GM21390 (cell line): ENCODE measurements at regions not wholly inside any gene's neighbourhood (a gene's known extent, or its start where the extent isn't known, plus 50 kb on each side); places are given as distances from the start of the nearest gene placed in this dataset.
"Not testable (repeated sequence)": the region's sequence is repeated elsewhere in the genome, so short reads cannot be mapped to it uniquely, and the experiment has no call there.

ENCODE experiments used
- ATAC-seq: cut with Tn5 transposase; IDR thresholded peaks from one replicate; pipeline ENCODE4 v1.9.1; 2021; ENCODE audit not compliant: unreplicated experiment

- ATAC-seq: no peak
Observed at GRCh38 chr2:41129988-41130387, 678.1 kb upstream of the SLC8A1 start.

DNA sequence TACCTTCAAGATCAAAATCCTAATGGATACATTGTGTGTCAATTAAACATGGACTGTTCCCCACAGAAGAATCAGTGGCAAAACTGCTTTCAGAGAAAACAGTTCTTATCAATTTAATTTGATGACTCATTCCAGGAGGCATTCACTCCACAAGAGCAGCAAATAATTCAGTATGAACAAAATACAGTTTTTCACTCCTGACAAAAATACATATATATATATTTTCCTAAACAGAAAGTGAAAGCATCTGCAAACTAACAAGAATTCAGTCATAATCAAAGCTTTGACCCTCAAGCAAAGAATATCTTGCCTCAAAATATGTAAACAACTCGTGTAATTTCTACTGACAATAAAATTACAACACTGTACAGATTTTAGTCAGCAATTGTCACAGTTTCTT is 685.1 kb upstream of the SLC8A1 start:
- ATAC-seq: no peak

GRCh38 chr2:41141146-41141791 is 689.4 kb upstream of the SLC8A1 start:
- ATAC-seq: no peak

GRCh38 chr2:41142478-41142877 is 690.6 kb upstream of the SLC8A1 start:
- ATAC-seq: no peak

GRCh38 chr2:41145066-41145465 is 693.2 kb upstream of the SLC8A1 start:
- no peak for ATAC-seq

GRCh38 chr2:41149054-41149453 is 697.2 kb upstream of the SLC8A1 start:
- ATAC-seq: no peak

GRCh38 chr2:41151746-41152145 is 699.9 kb upstream of the SLC8A1 start:
- ATAC-seq: no peak

- no peak for ATAC-seq
Observed at GRCh38 chr2:41152318-41152717, 700.4 kb upstream of the SLC8A1 start.

- ATAC-seq: no peak
Observed at GRCh38 chr2:41160439-41160838, 708.5 kb upstream of the SLC8A1 start.

GRCh38 chr2:41167014-41167413 is 715.1 kb upstream of the SLC8A1 start:
- ATAC-seq: no peak

GRCh38 chr2:41169744-41170143 is 717.9 kb upstream of the SLC8A1 start:
- no peak for ATAC-seq

DNA sequence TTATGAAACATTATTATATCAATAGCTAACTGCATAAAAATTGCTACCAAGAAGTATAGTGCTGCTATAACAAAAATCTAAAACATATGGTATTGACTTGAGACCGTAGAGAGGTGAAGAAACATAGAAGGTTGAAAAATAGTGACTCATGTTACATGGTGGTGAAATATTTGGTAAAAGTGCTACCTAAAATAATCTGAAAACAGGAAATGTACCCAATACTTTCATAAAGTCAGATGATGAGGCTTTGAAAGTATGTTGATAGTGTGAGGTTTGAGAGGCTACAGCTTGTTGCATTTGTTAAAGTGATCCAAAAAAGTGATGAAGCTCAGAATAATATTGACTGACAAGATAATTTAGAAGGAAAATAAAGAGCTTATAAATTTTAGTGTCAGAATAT is 718.7 kb upstream of the SLC8A1 start:
- ATAC-seq: no peak

DNA sequence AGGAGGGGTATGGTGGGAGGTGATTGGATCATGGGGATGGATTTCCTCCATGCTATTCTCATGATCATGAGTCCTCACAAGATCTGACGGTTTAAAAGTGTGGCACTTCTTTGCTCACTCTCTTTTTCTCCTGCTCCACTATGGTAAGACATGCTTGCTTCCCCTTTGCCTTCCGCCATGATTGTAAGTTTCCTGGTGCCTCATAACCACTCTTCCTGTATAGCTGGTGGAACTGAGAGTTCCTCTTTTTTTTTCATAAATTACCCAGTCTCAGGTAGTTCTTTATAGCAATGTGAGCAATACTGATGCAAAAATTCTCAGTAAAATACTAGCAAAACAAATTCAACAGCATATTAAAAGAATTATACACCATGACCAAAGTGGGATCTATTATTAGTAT is 728.5 kb upstream of the SLC8A1 start:
- ATAC-seq: no peak

DNA sequence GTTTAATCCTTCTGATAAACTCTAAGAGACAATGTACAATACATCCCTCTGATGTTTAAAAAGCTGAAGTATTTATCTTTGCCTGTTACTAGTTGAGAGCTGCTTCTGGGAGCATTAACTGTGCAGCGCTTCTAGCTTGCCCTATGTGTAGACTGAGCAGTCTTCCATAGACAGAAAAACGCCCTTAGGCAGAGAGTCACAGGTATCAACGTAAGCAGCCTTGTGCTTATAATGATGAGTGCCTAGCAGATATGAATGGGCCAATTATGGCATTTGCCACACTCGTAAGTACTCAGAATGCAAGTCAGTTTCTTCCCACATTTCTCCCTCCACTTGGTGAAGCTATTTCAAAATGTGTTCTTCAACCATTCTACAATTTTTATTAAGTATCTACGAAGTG is 731.1 kb upstream of the SLC8A1 start:
- ATAC-seq: no peak

- ATAC-seq: no peak
Observed at GRCh38 chr2:41187376-41188122, 735.7 kb upstream of the SLC8A1 start.

GRCh38 chr2:41194230-41194629 is 742.3 kb upstream of the SLC8A1 start:
- no peak for ATAC-seq

DNA sequence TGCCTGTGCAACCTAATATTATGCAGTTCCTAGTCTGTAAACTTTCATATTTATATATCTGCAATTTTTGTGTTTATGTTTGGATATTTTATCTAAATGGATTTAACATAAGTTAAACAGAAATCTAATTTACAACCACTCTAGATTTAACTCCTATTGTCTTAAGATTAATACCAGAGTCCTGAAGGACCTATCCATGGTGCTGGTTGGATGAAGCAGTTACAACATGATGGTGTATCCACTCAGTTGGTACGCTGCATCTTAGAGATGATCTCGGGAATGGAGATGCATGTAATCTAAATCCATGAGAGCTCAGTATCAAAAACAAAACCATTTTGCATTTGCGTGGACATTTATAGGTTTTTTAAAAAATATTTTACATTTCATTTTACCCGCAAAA is 745.9 kb upstream of the SLC8A1 start:
- ATAC-seq: no peak

GRCh38 chr2:41199334-41199733 is 747.4 kb upstream of the SLC8A1 start:
- ATAC-seq: no peak

GRCh38 chr2:41204315-41204714 is 752.4 kb upstream of the SLC8A1 start:
- ATAC-seq: no peak

DNA sequence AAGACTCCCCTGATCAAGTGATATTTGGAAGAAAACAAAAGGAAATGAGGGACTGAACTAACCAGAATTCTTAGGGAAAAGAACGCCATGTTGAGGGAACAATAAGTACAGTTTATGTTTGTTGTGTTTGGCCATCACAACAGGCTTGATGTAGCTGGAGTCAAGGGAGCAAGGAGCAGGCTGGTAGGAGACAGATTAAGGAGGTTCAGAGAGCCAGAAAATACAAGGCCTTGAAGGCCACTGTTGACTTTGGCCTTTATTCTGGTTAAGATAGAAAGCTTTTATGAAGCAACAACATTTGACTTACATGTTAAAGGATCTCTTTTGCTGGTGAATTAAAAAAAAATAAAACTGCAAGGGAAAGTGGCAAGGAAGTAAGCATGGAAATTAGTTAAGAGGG is 754.1 kb upstream of the SLC8A1 start:
- ATAC-seq: no peak

- ATAC-seq: no peak
Observed at GRCh38 chr2:41207578-41207977, 755.7 kb upstream of the SLC8A1 start.

DNA sequence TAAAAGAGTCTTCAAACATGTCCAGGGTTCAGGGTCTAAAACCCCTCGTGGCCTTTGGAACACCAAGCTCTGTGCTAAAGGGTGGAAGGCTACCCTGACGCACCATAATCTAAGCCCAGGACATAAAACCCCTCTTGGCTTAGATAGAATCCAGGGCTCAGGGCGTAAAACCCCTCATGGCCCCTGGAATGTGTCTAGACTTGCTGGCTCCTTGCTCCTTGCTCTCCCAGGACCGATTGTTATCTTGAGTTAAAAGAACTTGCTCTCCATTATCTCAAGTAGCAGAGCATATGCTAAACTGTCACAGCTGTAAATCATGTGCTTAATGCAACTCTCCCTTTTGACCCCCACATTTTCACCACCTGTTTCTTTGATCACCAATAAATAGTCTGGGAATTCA is 758.1 kb upstream of the SLC8A1 start:
- ATAC-seq: not testable (repeated sequence)

- ATAC-seq: no peak
Observed at GRCh38 chr2:41216978-41217377, 765.1 kb upstream of the SLC8A1 start.
